GM12878 (cell line): ENCODE measurements at regions not wholly inside any gene's neighbourhood (a gene's known extent, or its start where the extent isn't known, plus 50 kb on each side); places are given as distances from the start of the nearest gene placed in this dataset.

ENCODE experiments used
- ATAC-seq: fragments of 200-7000 bp; cut with Tn5 transposase; 3 replicates; pipeline ENCODE4 v1.9.1; 2020; ENCODE audit warnings: mild to moderate bottlenecking, moderate library complexity
- BruUV-seq: library from RNA; stranded (reverse); fragments of 400-500 nt; replicated peaks from 2 replicates; lab custom pipeline; 2021; lab: Mats Ljungman, UMichigan
- CTCF ChIA-PET: fragments of 300-600 bp; sonication (Branson Sonifier 250); formaldehyde crosslinking; extraction: SDS; loops from one replicate; lab custom pipeline; 2021; ENCODE audit warnings: inconsistent platforms; lab: Yijun Ruan, JAX
- POLR2A ChIA-PET: fragments of 350-600 bp; formaldehyde crosslinking; extraction: SDS; loops from one replicate; lab custom pipeline; 2021; ENCODE audit warnings: inconsistent platforms; lab: Charles Lee
- RAD21 ChIA-PET: fragments of 300-600 bp; sonication (Branson Sonifier 250); formaldehyde crosslinking; loops from one replicate; lab custom pipeline; 2023; ENCODE audit warnings: antibody characterized with exemption; ENCODE audit not compliant: unreplicated experiment; lab: Charles Lee
- SMC1A ChIA-PET: fragments of 300-600 bp; sonication (Branson Sonifier 250); formaldehyde crosslinking; loops from one replicate; lab custom pipeline; 2023; ENCODE audit not compliant: unreplicated experiment, uncharacterized antibody; lab: Charles Lee
- DNase-seq: peaks from one replicate; pipeline ENCODE4 v3.0.0-alpha.2; 2011; ENCODE audit warnings: low read depth, low spot score
- FAIRE-seq: peaks from 3 replicates; lab custom pipeline; 2011; peaks lifted over from hg19 to GRCh38; lab: Jason Lieb, UNC
- H2AFZ ChIP-seq: 2 replicates; pipeline ENCODE4 v1.6.0; 2011; ENCODE audit warnings: low read depth, low read length, control low read depth; ENCODE audit not compliant: control insufficient read depth
- H3K27ac ChIP-seq: 2 replicates; pipeline ENCODE4 v1.5.1; 2011; ENCODE audit warnings: control low read depth; ENCODE audit not compliant: control insufficient read depth, insufficient read depth
- H3K27me3 ChIP-seq, 2 experiments: replicated peaks in 1 of 2; 2 replicates each; pipeline versions ENCODE4 v1.6.0 to v1.6.1; 2011; ENCODE audit warnings: low read length in 1 of 2; ENCODE audit not compliant: control insufficient read depth in 2 of 2, insufficient read depth in 2 of 2
- H3K36me3 ChIP-seq, 2 experiments: 2 replicates each; pipeline ENCODE4 v1.5.1; 2011; ENCODE audit warnings: low read length in 1 of 2; ENCODE audit not compliant: control insufficient read depth in 2 of 2, insufficient read depth in 2 of 2
- H3K4me1 ChIP-seq: 2 replicates; pipeline ENCODE4 v1.6.1; 2011; ENCODE audit warnings: mild to moderate bottlenecking, low read length, moderate library complexity, mixed read lengths; ENCODE audit not compliant: control insufficient read depth, insufficient read depth
- H3K4me2 ChIP-seq: 2 replicates; pipeline ENCODE4 v1.6.0; 2011; ENCODE audit warnings: control low read depth; ENCODE audit not compliant: control insufficient read depth, insufficient read depth
- H3K4me3 ChIP-seq: fragments of 200-600 bp; sonication (generic); 2 replicates; pipeline ENCODE4 v1.5.1; 2016
- H3K79me2 ChIP-seq: 2 replicates; pipeline ENCODE4 v1.6.0; 2011; ENCODE audit warnings: low read length; ENCODE audit not compliant: control insufficient read depth, insufficient read depth
- H3K9ac ChIP-seq: 2 replicates; pipeline ENCODE4 v1.8.0; 2011; ENCODE audit warnings: low read length, control low read depth, mixed read lengths; ENCODE audit not compliant: control insufficient read depth, insufficient read depth
- H3K9me3 ChIP-seq: replicated peaks from 3 replicates; pipeline ENCODE4 v1.5.1; 2011; ENCODE audit warnings: mild to moderate bottlenecking, low read length; ENCODE audit not compliant: control insufficient read depth, insufficient read depth
- H4K20me1 ChIP-seq: 2 replicates; pipeline ENCODE4 v1.6.0; 2011; ENCODE audit not compliant: control insufficient read depth, insufficient read depth
- FOXK2 ChIP-seq: fragments of 450-650 bp; IDR thresholded peaks from 2 replicates; pipeline ENCODE4 v1.6.1; 2017; ENCODE audit warnings: mild to moderate bottlenecking, moderate library complexity
- KAT2A ChIP-seq: conservative IDR thresholded peaks from 2 replicates; pipeline ENCODE4 v1.6.1; 2011; ENCODE audit warnings: low read depth, low read length; ENCODE audit not compliant: control insufficient read depth
- MLLT1 ChIP-seq: fragments of 450-650 bp; IDR thresholded peaks from 2 replicates; pipeline ENCODE4 v1.6.1; 2016; ENCODE audit warnings: mild to moderate bottlenecking
- MYB ChIP-seq: fragments of 150-350 bp; IDR thresholded peaks from 2 replicates; pipeline ENCODE4 v1.6.1; 2014; ENCODE audit warnings: mild to moderate bottlenecking, low read depth, low read length, borderline replicate concordance
- NFYB ChIP-seq: IDR thresholded peaks from 2 replicates; pipeline ENCODE4 v1.6.1; 2011; ENCODE audit warnings: low read depth, mild to moderate bottlenecking, low read length, improper control_type of control experiment, moderate library complexity; ENCODE audit not compliant: insufficient read depth
- NR2C1 ChIP-seq: fragments of 450-650 bp; IDR thresholded peaks from 2 replicates; pipeline ENCODE4 v1.6.1; 2017; ENCODE audit warnings: antibody characterized with exemption, mild to moderate bottlenecking, moderate library complexity
- PAX5 ChIP-seq: IDR thresholded peaks from 2 replicates; pipeline ENCODE4 v1.6.1; 2011; ENCODE audit warnings: low read depth, low read length, borderline replicate concordance
- PAX8 ChIP-seq: fragments of 450-650 bp; IDR thresholded peaks from 2 replicates; pipeline ENCODE4 v1.6.1; 2017; ENCODE audit warnings: mild to moderate bottlenecking, moderate library complexity
- RELA ChIP-seq: fragments of 450-650 bp; IDR thresholded peaks from 2 replicates; pipeline ENCODE4 v1.8.0; 2014; ENCODE audit warnings: borderline replicate concordance; ENCODE audit not compliant: partially characterized antibody
- SIN3A ChIP-seq: IDR thresholded peaks from 2 replicates; pipeline ENCODE4 v1.6.1; 2012; ENCODE audit warnings: low read depth, low read length, improper control_type of control experiment
- SMAD5 ChIP-seq: IDR thresholded peaks from 2 replicates; pipeline ENCODE4 v1.6.1; 2016; ENCODE audit warnings: antibody characterized with exemption, low read depth
- SP1 ChIP-seq: IDR thresholded peaks from one replicate; pipeline ENCODE4 v1.6.1; 2011; ENCODE audit warnings: low read depth, low read length
- SRF ChIP-seq, 2 experiments: IDR thresholded peaks; 2 replicates each; pipeline ENCODE4 v1.6.1; 2011; ENCODE audit warnings: low read depth in 2 of 2, low read length in 2 of 2, mild to moderate bottlenecking in 1 of 2, moderate library complexity in 1 of 2
- TARDBP ChIP-seq: IDR thresholded peaks from 2 replicates; pipeline ENCODE4 v1.6.1; 2016; ENCODE audit warnings: borderline replicate concordance
- ZBTB33 ChIP-seq: fragments of 450-650 bp; IDR thresholded peaks from 2 replicates; pipeline ENCODE4 v1.6.1; 2017; ENCODE audit warnings: mild to moderate bottlenecking
- ZNF24 ChIP-seq: fragments of 450-650 bp; IDR thresholded peaks from 2 replicates; pipeline ENCODE4 v1.6.1; 2017; ENCODE audit warnings: antibody characterized with exemption, mild to moderate bottlenecking
- WGBS: methylation state at CpG from one replicate; pipeline ENCODE4 v1.1.6; 2016; ENCODE audit warnings: low lambda C conversion rate; ENCODE audit not compliant: insufficient replicate concordance, insufficient coverage; ENCODE audit errors: missing lambda C conversion rate; 5-methylcytosine and 5-hydroxymethylcytosine counted together
- in situ Hi-C: fragments of 300-500 bp; cut with MboI; formaldehyde crosslinking; loops from 9 replicates; pipeline ENCODE4 v1.14.3; 2018; ENCODE audit warnings: mixed read lengths
- intact Hi-C: fragments of 100-400 bp; cut with micrococcal nuclease; formaldehyde crosslinking; loops from one replicate; pipeline ENCODE4 v1.14.2; 2022; ENCODE audit not compliant: unreplicated experiment
- TF ChIP-seq, protein P1 (sequence below): fragments of 450-650 bp; formaldehyde crosslinking; IDR thresholded peaks from 2 replicates; pipeline ENCODE4 v1.4.0; 2020; ENCODE audit warnings: mild to moderate bottlenecking, moderate library complexity

DNA sequence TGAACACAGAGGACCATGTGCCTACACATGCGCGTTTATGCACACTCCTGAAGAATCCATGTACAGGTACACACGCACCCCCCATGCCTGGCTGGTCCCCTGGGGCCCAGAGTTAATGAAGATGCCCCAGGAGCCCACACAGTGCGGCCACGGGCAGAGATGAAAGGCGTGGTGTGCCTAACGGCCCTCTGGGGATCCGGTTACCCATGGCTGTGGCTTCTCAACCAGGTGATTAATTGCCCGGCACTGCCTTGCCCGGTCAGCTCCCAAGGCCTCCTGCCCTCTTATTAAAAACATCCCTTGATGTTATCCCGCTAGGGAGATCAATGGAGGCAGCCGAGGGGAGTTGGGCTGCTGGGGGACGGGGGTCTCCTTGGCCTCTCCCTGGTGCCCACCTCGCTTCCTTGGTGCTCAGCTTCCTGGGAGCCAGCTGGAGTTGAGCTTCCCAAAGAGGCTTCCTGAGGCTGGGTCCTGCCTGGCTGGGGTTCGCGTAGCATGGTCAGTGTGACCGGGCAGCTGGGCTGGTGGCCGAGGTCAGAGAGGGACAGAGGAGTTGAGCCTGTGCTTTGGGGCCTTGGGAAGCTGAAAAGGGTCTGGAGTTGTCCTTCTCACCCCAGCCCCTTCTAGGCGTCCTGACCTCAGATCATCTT, 75.0 kb upstream of the WNT4 start:
- Histone ChIP-seq H3K27ac (no peak overlapping the region), H3K79me2 (no peaks in the 10 kb centered on the region), H3K9me3 (no peaks in the 10 kb centered on the region), H3K36me3 (no peaks in the 10 kb centered on the region), H3K9ac (no peak overlapping the region), H3K4me1 (no peaks in the 10 kb centered on the region), H3K27me3 (peaks cover 2 to 4% of the 10 kb centered on the region in 2 experiments; a peak in 3 of 4 replicates), H3K4me3 (no peak overlapping the region), H3K4me2 (no peak overlapping the region), H2AFZ (no peak overlapping the region), H4K20me1 (no peaks in the 10 kb centered on the region)
- ChIA-PET SMC1A (no interaction called here), POLR2A (no interaction called here), RAD21 (no interaction called here), CTCF (interaction anchor here (0.6 to 1.1 kb wide), 2 partner anchors 198 to 1039 kb away, joined by 3 read pairs; no protein-coding TSS in a partner anchor)
- no TSS peak for BruUV-seq
- DNase-seq (no peak), FAIRE-seq (no peak), ATAC-seq (no peak)
- 21% methylated on average over 19 of the region's 19 CpGs for whole genome bisulfite sequencing
- intact Hi-C loops (no loop called here), in situ Hi-C loops (no loop called here)
- TF ChIP-seq ZBTB33 (no peak), SIN3A (no peak), ZNF24 (no peak), MYB (no peak), TARDBP (no peak), SMAD5 (no peak), NFYB (no peak), NR2C1 (no peak), RELA (no peak), SP1 (no peak), FOXK2 (no peak), PAX8 (no peak), KAT2A (no peak), MLLT1 (no peak), SRF (IDR thresholded peaks at IDR 0.05; ENCODE audit: low read depth in 2 of 2, low read length in 2 of 2) (no peak), PAX5 (no peak)
- TF ChIP-seq, protein P1, sequence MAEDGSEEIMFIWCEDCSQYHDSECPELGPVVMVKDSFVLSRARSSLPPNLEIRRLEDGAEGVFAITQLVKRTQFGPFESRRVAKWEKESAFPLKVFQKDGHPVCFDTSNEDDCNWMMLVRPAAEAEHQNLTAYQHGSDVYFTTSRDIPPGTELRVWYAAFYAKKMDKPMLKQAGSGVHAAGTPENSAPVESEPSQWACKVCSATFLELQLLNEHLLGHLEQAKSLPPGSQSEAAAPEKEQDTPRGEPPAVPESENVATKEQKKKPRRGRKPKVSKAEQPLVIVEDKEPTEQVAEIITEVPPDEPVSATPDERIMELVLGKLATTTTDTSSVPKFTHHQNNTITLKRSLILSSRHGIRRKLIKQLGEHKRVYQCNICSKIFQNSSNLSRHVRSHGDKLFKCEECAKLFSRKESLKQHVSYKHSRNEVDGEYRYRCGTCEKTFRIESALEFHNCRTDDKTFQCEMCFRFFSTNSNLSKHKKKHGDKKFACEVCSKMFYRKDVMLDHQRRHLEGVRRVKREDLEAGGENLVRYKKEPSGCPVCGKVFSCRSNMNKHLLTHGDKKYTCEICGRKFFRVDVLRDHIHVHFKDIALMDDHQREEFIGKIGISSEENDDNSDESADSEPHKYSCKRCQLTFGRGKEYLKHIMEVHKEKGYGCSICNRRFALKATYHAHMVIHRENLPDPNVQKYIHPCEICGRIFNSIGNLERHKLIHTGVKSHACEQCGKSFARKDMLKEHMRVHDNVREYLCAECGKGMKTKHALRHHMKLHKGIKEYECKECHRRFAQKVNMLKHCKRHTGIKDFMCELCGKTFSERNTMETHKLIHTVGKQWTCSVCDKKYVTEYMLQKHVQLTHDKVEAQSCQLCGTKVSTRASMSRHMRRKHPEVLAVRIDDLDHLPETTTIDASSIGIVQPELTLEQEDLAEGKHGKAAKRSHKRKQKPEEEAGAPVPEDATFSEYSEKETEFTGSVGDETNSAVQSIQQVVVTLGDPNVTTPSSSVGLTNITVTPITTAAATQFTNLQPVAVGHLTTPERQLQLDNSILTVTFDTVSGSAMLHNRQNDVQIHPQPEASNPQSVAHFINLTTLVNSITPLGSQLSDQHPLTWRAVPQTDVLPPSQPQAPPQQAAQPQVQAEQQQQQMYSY (CRISPR knock-in tag) = no peak
